AG04450 (cell line): ENCODE measurements at regions not wholly inside any gene's neighbourhood (a gene's known extent, or its start where the extent isn't known, plus 50 kb on each side); places are given as distances from the start of the nearest gene placed in this dataset.

Experiments
- CTCF ChIA-PET: fragments of 300-600, 350-600 bp; formaldehyde crosslinking; extraction: SDS; loops from one replicate; lab custom pipeline; 2022; ENCODE audit warnings: antibody characterized with exemption, inconsistent platforms; lab: Charles Lee
- POLR2A ChIA-PET: fragments of 350-600 bp; formaldehyde crosslinking; extraction: SDS; loops from one replicate; lab custom pipeline; 2021; ENCODE audit warnings: antibody characterized with exemption, inconsistent platforms; lab: Yijun Ruan, JAX
- DNase-seq: peaks from one replicate; pipeline ENCODE4 v3.0.0-alpha.2; 2011; ENCODE audit warnings: low read depth, low spot score
- H3K27ac ChIP-seq: one replicate; pipeline ENCODE4 v1.5.1; 2012; ENCODE audit warnings: low read depth, low read length, control low read depth
- H3K27me3 ChIP-seq: one replicate; pipeline ENCODE4 v1.6.0; 2012; ENCODE audit warnings: low read length; ENCODE audit not compliant: control insufficient read depth, insufficient read depth
- H3K4me3 ChIP-seq: 2 replicates; pipeline ENCODE4 v1.5.1; 2011; ENCODE audit warnings: mild to moderate bottlenecking, low read depth, low read length, control low read depth
- H3K9me3 ChIP-seq: 2 replicates; pipeline ENCODE4 v1.5.1; 2012; ENCODE audit warnings: low read length; ENCODE audit not compliant: control insufficient read depth, insufficient read depth
- TF ChIP-seq, protein P1 (sequence below): IDR thresholded peaks from 2 replicates; pipeline ENCODE4 v1.5.1; 2011; ENCODE audit warnings: low read depth, low read length, control low read depth, inconsistent platforms

DNA sequence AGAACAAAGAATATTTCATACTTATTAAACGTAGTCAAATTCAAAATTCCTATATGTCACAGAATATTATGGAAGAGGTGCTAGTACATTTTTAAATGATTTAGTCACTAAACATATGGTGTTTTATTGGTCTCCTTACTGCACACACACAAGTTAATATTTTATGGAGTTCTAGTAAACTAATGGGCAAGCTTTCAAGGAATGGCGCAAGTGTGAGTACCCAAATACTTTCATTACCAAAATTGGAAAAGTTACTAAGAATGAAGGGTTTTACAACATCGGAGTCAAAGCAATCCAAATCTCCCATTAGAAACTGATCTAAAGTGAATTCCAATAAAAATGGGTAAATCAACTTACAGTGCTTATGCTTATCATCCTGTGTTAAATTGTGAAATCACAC, 921.9 kb downstream of the ADGRL2 start:
- Histone ChIP-seq H3K27ac (no peak overlapping the region), H3K4me3 (no peak overlapping the region), H3K9me3 (no peaks in the 10 kb centered on the region), H3K27me3 (no peaks in the 10 kb centered on the region)
- TF ChIP-seq, protein P1, sequence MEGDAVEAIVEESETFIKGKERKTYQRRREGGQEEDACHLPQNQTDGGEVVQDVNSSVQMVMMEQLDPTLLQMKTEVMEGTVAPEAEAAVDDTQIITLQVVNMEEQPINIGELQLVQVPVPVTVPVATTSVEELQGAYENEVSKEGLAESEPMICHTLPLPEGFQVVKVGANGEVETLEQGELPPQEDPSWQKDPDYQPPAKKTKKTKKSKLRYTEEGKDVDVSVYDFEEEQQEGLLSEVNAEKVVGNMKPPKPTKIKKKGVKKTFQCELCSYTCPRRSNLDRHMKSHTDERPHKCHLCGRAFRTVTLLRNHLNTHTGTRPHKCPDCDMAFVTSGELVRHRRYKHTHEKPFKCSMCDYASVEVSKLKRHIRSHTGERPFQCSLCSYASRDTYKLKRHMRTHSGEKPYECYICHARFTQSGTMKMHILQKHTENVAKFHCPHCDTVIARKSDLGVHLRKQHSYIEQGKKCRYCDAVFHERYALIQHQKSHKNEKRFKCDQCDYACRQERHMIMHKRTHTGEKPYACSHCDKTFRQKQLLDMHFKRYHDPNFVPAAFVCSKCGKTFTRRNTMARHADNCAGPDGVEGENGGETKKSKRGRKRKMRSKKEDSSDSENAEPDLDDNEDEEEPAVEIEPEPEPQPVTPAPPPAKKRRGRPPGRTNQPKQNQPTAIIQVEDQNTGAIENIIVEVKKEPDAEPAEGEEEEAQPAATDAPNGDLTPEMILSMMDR: no peak
- no peak for DNase-seq
- ChIA-PET POLR2A (no interaction called here), CTCF (no interaction called here)

- TF ChIP-seq, protein P1: no peak
- ChIA-PET CTCF (no interaction called here), POLR2A (no interaction called here)
- no peaks in the 10 kb centered on the region for H3K9me3 ChIP-seq
- no peak overlapping the region for H3K27ac ChIP-seq
- no peak for DNase-seq
- H3K4me3 ChIP-seq: no peak overlapping the region
- H3K27me3 ChIP-seq: no peaks in the 10 kb centered on the region
These were observed 921.0 kb downstream of the ADGRL2 start for GRCh38 chr1:82721702-82722101.

- ChIA-PET CTCF (no interaction called here), POLR2A (no interaction called here)
- no peaks in the 10 kb centered on the region for H3K27me3 ChIP-seq
- DNase-seq: no peak
- H3K4me3 ChIP-seq: no peak overlapping the region
- H3K9me3 ChIP-seq: no peaks in the 10 kb centered on the region
- TF ChIP-seq, protein P1: no peak
- H3K27ac ChIP-seq: no peak overlapping the region
These were observed 918.1 kb downstream of the ADGRL2 start for GRCh38 chr1:82718719-82719419.

DNA sequence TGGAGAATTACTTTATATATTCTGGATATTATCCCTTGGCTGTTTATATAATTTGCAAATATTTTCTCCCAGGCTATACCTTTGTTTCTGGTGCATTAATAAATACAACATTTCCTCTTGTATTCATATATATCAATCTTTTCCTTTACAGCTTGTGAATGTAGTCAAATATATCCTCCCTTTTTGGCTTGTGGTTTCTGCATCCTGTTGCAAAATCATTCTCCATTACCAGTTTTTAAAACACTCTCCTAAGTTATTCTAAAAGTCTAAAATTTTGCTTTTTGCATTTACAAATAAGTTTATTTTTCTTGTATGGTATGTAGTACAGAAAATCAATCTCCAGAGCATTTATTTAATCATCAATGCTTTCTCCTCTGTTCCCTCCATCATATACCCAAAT, 909.4 kb downstream of the ADGRL2 start:
- Histone ChIP-seq H3K9me3 (no peaks in the 10 kb centered on the region), H3K27me3 (no peaks in the 10 kb centered on the region), H3K4me3 (no peak overlapping the region), H3K27ac (no peak overlapping the region)
- TF ChIP-seq, protein P1: no peak
- DNase-seq: no peak
- ChIA-PET CTCF (no interaction called here), POLR2A (no interaction called here)

GRCh38 chr1:82707681-82708080, 906.9 kb downstream of the ADGRL2 start:
- POLR2A ChIA-PET: no interaction called here
- TF ChIP-seq, protein P1: no peak
- H3K27ac ChIP-seq: no peak overlapping the region
- CTCF ChIA-PET: no interaction called here
- H3K27me3 ChIP-seq: no peaks in the 10 kb centered on the region
- no peaks in the 10 kb centered on the region for H3K9me3 ChIP-seq
- H3K4me3 ChIP-seq: no peak overlapping the region
- DNase-seq: no peak
